Occipital lobe (tissue), 2 donors: ENCODE measurements at regions not wholly inside any gene's neighbourhood (a gene's known extent, or its start where the extent isn't known, plus 50 kb on each side); places are given as distances from the start of the nearest gene placed in this dataset. TPM values are rescaled to one million over a fixed set of nuclear protein-coding genes. Genes with fewer than 3 reads are reported as not detected.

Experiments
- DNase-seq: peaks from one replicate; lab custom pipeline; 2025; lab: John Stamatoyannopoulos, UW
- small RNA-seq: library from RNA; depleted of rRNA; stranded (forward); fragments of <200 nt; gene quantifications from one replicate; pipeline ENCODE3, GENCODE V24; 2014

- no peak for DNase-seq
Observed at GRCh38 chr18:22113144-22113844, 56.1 kb upstream of the GATA6 start.

GRCh38 chr18:22114526-22115321, 54.7 kb upstream of the GATA6 start:
- DNase-seq = no peak

GRCh38 chr18:22115573-22115972, 53.8 kb upstream of the GATA6 start:
- no peak for DNase-seq

Small RNAs in the stretch of these regions (small RNA-seq; reads per million reads assigned to genes)
- not detected for gene RNA5SP451
